Cardiac fibroblast (primary cell): ENCODE measurements at regions not wholly inside any gene's neighbourhood (a gene's known extent, or its start where the extent isn't known, plus 50 kb on each side); places are given as distances from the start of the nearest gene placed in this dataset.

ENCODE experiments used
- DNase-seq, 2 donors: peaks; one replicate each; pipeline versions ENCODE4 v3.0.0 to v3.0.0-alpha.2; 2010; ENCODE audit warnings: low read depth in 2 of 2
- H3K4me3 ChIP-seq, 2 donors: replicated peaks in 1 of 2; 1 replicate in 1 of 2; 2 replicates in 1 of 2; pipeline ENCODE4 v1.5.1; 2011; ENCODE audit warnings: low read depth in 2 of 2, low read length in 2 of 2, mild to moderate bottlenecking in 2 of 2, moderate library complexity in 1 of 2
- CTCF ChIP-seq: IDR thresholded peaks from one replicate; pipeline ENCODE4 v1.5.1; 2011; ENCODE audit warnings: low read depth, mild to moderate bottlenecking, low read length, inconsistent platforms

GRCh38 chr2:192888109-192888508 is 693.4 kb upstream of the TMEFF2 start:
- no peak for TF ChIP-seq CTCF
- H3K4me3 ChIP-seq = no peak overlapping the region
- DNase-seq = no peak

GRCh38 chr2:192887337-192887736 is 692.6 kb upstream of the TMEFF2 start:
- no peak for DNase-seq
- TF ChIP-seq CTCF = no peak
- no peak overlapping the region for H3K4me3 ChIP-seq

GRCh38 chr2:192886636-192887035 is 691.9 kb upstream of the TMEFF2 start:
- TF ChIP-seq CTCF = no peak
- DNase-seq = no peak
- H3K4me3 ChIP-seq = no peak overlapping the region

- DNase-seq = no peak
- no peak overlapping the region for H3K4me3 ChIP-seq
- TF ChIP-seq CTCF = no peak
Observed at GRCh38 chr2:192885569-192886160, 690.9 kb upstream of the TMEFF2 start.

- TF ChIP-seq CTCF = no peak
- no peak overlapping the region for H3K4me3 ChIP-seq
- DNase-seq = no peak
Observed at GRCh38 chr2:192877159-192877558, 682.4 kb upstream of the TMEFF2 start.

- DNase-seq = no peak
- TF ChIP-seq CTCF = no peak
- H3K4me3 ChIP-seq = no peak overlapping the region
Observed at GRCh38 chr2:192876698-192877097, 682.0 kb upstream of the TMEFF2 start.

- no peak for TF ChIP-seq CTCF
- H3K4me3 ChIP-seq = no peak overlapping the region
Observed at GRCh38 chr2:192854706-192855105, 660.0 kb upstream of the TMEFF2 start.

More at GRCh38 chr2:192854706-192855105, 660.0 kb upstream of the TMEFF2 start:
- no peak for DNase-seq
